Esophagus muscularis mucosa (tissue), 3 donors: ENCODE measurements at regions not wholly inside any gene's neighbourhood (a gene's known extent, or its start where the extent isn't known, plus 50 kb on each side); places are given as distances from the start of the nearest gene placed in this dataset.
"Not testable (repeated sequence)": the region's sequence is repeated elsewhere in the genome, so short reads cannot be mapped to it uniquely, and the experiment has no call there.

Experiments
- POLR2A ChIP-seq: fragments of 450-650 bp; IDR thresholded peaks from one replicate; pipeline ENCODE4 v1.6.1; 2017; ENCODE audit warnings: antibody characterized with exemption, moderate library complexity, mild to moderate bottlenecking, low read depth
- POLR2AphosphoS5 ChIP-seq, 2 donors: sonication (generic); formaldehyde crosslinking; IDR thresholded peaks; one replicate each; pipeline ENCODE4 v1.6.1; 2017; ENCODE audit warnings: antibody characterized with exemption in 2 of 2
- TF ChIP-seq, protein P1 (sequence below), 3 experiments: fragments of 200-600 bp in 2 of 3; fragments of 450-650 bp in 1 of 3; sonication (generic) in 2 of 3; IDR thresholded peaks; one replicate each; pipeline ENCODE4 v1.5.1; 2017 to 2019; ENCODE audit warnings: antibody characterized with exemption in 3 of 3, mild to moderate bottlenecking in 2 of 3, moderate library complexity in 1 of 3

- TF ChIP-seq, protein P1, sequence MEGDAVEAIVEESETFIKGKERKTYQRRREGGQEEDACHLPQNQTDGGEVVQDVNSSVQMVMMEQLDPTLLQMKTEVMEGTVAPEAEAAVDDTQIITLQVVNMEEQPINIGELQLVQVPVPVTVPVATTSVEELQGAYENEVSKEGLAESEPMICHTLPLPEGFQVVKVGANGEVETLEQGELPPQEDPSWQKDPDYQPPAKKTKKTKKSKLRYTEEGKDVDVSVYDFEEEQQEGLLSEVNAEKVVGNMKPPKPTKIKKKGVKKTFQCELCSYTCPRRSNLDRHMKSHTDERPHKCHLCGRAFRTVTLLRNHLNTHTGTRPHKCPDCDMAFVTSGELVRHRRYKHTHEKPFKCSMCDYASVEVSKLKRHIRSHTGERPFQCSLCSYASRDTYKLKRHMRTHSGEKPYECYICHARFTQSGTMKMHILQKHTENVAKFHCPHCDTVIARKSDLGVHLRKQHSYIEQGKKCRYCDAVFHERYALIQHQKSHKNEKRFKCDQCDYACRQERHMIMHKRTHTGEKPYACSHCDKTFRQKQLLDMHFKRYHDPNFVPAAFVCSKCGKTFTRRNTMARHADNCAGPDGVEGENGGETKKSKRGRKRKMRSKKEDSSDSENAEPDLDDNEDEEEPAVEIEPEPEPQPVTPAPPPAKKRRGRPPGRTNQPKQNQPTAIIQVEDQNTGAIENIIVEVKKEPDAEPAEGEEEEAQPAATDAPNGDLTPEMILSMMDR (IDR thresholded peaks at IDR 0.05) = not testable (repeated sequence)
- TF ChIP-seq POLR2A; POLR2AphosphoS5 (IDR thresholded peaks at IDR 0.05): not testable (repeated sequence)
Measured at GRCh38 chr17:16848997-16849396, 122.9 kb downstream of the TNFRSF13B start.
